ENCODE measurements at regions not wholly inside any gene's neighbourhood (a gene's known extent, or its start where the extent isn't known, plus 50 kb on each side); places are given as distances from the start of the nearest gene placed in this dataset.

GRCh38 chr1:95652423-95652965 is 418.5 kb downstream of the RWDD3 start:
- TF ChIP-seq CTCF (IDR thresholded peaks at IDR 0.05) (no peak), POLR2A (IDR thresholded peaks at IDR 0.05) (no peak)
